ENCODE measurements at regions not wholly inside any gene's neighbourhood (a gene's known extent, or its start where the extent isn't known, plus 50 kb on each side); places are given as distances from the start of the nearest gene placed in this dataset.

- DNase-seq, result peak in 1 of 3 donors; percentile 58
- Histone ChIP-seq H3K4me3 (no peak overlapping the region), H3K27ac (peak overlapping the region in 1 of 4 donors; percentile 5), H3K36me3 (no peaks in the 10 kb centered on the region), H3K27me3 (no peaks in the 10 kb centered on the region), H3K9me3 (no peaks in the 10 kb centered on the region), H3K4me1 (no peaks in the 10 kb centered on the region)
- TF ChIP-seq CTCF (IDR thresholded peaks at IDR 0.05) (no peak), POLR2A (IDR thresholded peaks at IDR 0.05) (no peak)
These were observed 252.3 kb downstream of the CXCL12 start for GRCh38 chr10:44132361-44133289.

- no peaks in the 10 kb centered on the region for H3K36me3 ChIP-seq
- no peak overlapping the region for H3K4me3 ChIP-seq
- H3K9me3 ChIP-seq, result no peaks in the 10 kb centered on the region
- H3K4me1 ChIP-seq, result no peaks in the 10 kb centered on the region
- H3K27me3 ChIP-seq, result no peaks in the 10 kb centered on the region
- H3K27ac ChIP-seq, result no peak overlapping the region
- TF ChIP-seq CTCF (IDR thresholded peaks at IDR 0.05) (no peak), POLR2A (IDR thresholded peaks at IDR 0.05) (no peak)
- no peak for DNase-seq
These were observed 258.6 kb downstream of the CXCL12 start for GRCh38 chr10:44126291-44126717.

GRCh38 chr10:44125879-44126278 lies 259.0 kb downstream of the CXCL12 start:
- TF ChIP-seq CTCF (IDR thresholded peaks at IDR 0.05) (no peak), POLR2A (IDR thresholded peaks at IDR 0.05) (no peak)
- no peak for DNase-seq
- no peak overlapping the region for H3K27ac ChIP-seq

GRCh38 chr10:44118500-44118899 lies 266.4 kb downstream of the CXCL12 start:
- no peak for DNase-seq
- no peak for TF ChIP-seq CTCF (IDR thresholded peaks at IDR 0.05)
- TF ChIP-seq POLR2A (IDR thresholded peaks at IDR 0.05), result no peak
- H3K36me3 ChIP-seq, result no peaks in the 10 kb centered on the region
- H3K27me3 ChIP-seq, result no peaks in the 10 kb centered on the region
- H3K9me3 ChIP-seq, result no peaks in the 10 kb centered on the region
- no peak overlapping the region for H3K4me3 ChIP-seq
- no peak overlapping the region for H3K27ac ChIP-seq
- H3K4me1 ChIP-seq, result no peaks in the 10 kb centered on the region

More at GRCh38 chr10:44125879-44126278, 259.0 kb downstream of the CXCL12 start:
- Histone ChIP-seq H3K27me3 (no peaks in the 10 kb centered on the region), H3K4me1 (no peaks in the 10 kb centered on the region), H3K4me3 (no peak overlapping the region), H3K36me3 (no peaks in the 10 kb centered on the region), H3K9me3 (no peaks in the 10 kb centered on the region)

- DNase-seq, result no peak
- H3K4me3 ChIP-seq, result no peak overlapping the region
- no peak for TF ChIP-seq CTCF (IDR thresholded peaks at IDR 0.05)
- H3K27ac ChIP-seq, result no peak overlapping the region
- H3K9me3 ChIP-seq, result no peaks in the 10 kb centered on the region
- no peaks in the 10 kb centered on the region for H3K27me3 ChIP-seq
- H3K4me1 ChIP-seq, result no peaks in the 10 kb centered on the region
- no peaks in the 10 kb centered on the region for H3K36me3 ChIP-seq
These were observed 268.4 kb downstream of the CXCL12 start for GRCh38 chr10:44116474-44116873.
